Kidney tubule cell (primary cell): ENCODE measurements at regions not wholly inside any gene's neighbourhood (a gene's known extent, or its start where the extent isn't known, plus 50 kb on each side); places are given as distances from the start of the nearest gene placed in this dataset.
A peak's percentile ranks its signal among the peaks of the same experiment; 100 is the strongest.
"Not testable (repeated sequence)": the region's sequence is repeated elsewhere in the genome, so short reads cannot be mapped to it uniquely, and the experiment has no call there.

Experiments
- DNase-seq: peaks from one replicate; pipeline ENCODE4 v3.0.0-alpha.2; 2018; ENCODE audit warnings: low spot score

GRCh38 chr14:41549821-41550607 is 56.7 kb upstream of the LRFN5 start:
- peak; percentile 53 for DNase-seq

GRCh38 chr14:41549282-41549681 is 57.4 kb upstream of the LRFN5 start:
- no peak for DNase-seq

- DNase-seq: no peak
Measured at GRCh38 chr14:41548666-41549065, 58.0 kb upstream of the LRFN5 start.

- no peak for DNase-seq
Measured at GRCh38 chr14:41541333-41541732, 65.3 kb upstream of the LRFN5 start.

GRCh38 chr14:41532255-41532654 is 74.4 kb upstream of the LRFN5 start:
- no peak for DNase-seq

GRCh38 chr14:41521891-41522290 is 84.8 kb upstream of the LRFN5 start:
- DNase-seq: no peak

GRCh38 chr14:41518030-41518429 is 88.6 kb upstream of the LRFN5 start:
- DNase-seq: not testable (repeated sequence)

- DNase-seq: no peak
Measured at GRCh38 chr14:41506552-41506951, 100.1 kb upstream of the LRFN5 start.

- no peak for DNase-seq
Measured at GRCh38 chr14:41505491-41505890, 101.2 kb upstream of the LRFN5 start.

GRCh38 chr14:41498959-41499358 is 107.7 kb upstream of the LRFN5 start:
- no peak for DNase-seq

GRCh38 chr14:41490323-41490722 is 116.4 kb upstream of the LRFN5 start:
- no peak for DNase-seq

- no peak for DNase-seq
Measured at GRCh38 chr14:41489315-41489972, 117.2 kb upstream of the LRFN5 start.

GRCh38 chr14:41488401-41488800 is 118.3 kb upstream of the LRFN5 start:
- no peak for DNase-seq

- no peak for DNase-seq
Measured at GRCh38 chr14:41482861-41483260, 123.8 kb upstream of the LRFN5 start.

GRCh38 chr14:41476526-41476925 is 130.2 kb upstream of the LRFN5 start:
- DNase-seq: peak; percentile 74

- DNase-seq: no peak
Measured at GRCh38 chr14:41461380-41461779, 145.3 kb upstream of the LRFN5 start.

GRCh38 chr14:41457393-41457792 is 149.3 kb upstream of the LRFN5 start:
- DNase-seq: no peak

GRCh38 chr14:41449066-41449465 is 157.6 kb upstream of the LRFN5 start:
- DNase-seq: no peak

GRCh38 chr14:41446008-41446407 is 160.7 kb upstream of the LRFN5 start:
- no peak for DNase-seq

GRCh38 chr14:41423503-41423902 is 183.2 kb upstream of the LRFN5 start:
- DNase-seq: no peak

- DNase-seq: not testable (repeated sequence)
Measured at GRCh38 chr14:41421308-41421707, 185.4 kb upstream of the LRFN5 start.

- no peak for DNase-seq
Measured at GRCh38 chr14:41419709-41420108, 187.0 kb upstream of the LRFN5 start.

- DNase-seq: no peak
Measured at GRCh38 chr14:41418851-41419250, 187.8 kb upstream of the LRFN5 start.

- no peak for DNase-seq
Measured at GRCh38 chr14:41409806-41410205, 196.9 kb upstream of the LRFN5 start.
